GM18861 (cell line): ENCODE measurements at regions not wholly inside any gene's neighbourhood (a gene's known extent, or its start where the extent isn't known, plus 50 kb on each side); places are given as distances from the start of the nearest gene placed in this dataset.

ENCODE experiments used
- ATAC-seq: cut with Tn5 transposase; IDR thresholded peaks from one replicate; pipeline ENCODE4 v1.9.1; 2021; ENCODE audit not compliant: unreplicated experiment

DNA sequence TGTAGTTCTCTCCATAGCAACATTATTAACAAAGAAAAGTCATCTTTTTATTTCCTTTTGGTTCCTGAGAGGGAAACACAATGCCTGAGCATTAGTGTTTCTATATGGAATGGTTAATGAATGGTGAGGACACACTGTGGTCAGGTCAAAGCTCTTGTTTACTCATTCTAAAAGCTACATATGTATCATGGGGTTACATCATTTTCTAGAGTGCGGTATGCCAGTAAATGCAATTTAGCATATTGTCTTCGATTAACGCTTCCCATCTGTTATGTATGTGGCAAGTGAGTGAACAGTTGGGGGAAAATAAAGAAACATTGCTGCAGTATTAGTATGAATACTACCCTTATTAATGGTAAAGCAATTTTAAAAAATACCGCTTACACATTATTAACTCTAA, 1152.2 kb upstream of the SPRY2 start:
- ATAC-seq = peak; percentile 76

DNA sequence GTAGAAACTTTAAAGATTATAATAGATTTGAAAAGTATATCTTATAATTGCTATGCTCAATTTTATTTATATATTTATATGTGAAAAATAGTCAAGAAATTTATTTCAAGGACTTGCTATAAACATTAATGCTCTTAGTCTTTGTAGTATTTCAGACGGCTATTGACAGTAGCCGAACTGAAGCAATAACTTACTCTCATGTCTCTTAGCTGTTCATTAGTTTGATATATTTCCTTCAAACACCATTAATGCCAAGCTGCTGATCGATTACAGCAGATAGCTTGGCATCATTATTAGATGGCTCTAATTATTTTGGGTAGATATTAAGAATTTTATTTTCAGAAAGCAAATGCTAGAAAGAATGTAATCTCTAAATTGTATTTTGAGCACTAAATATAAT, 1151.5 kb upstream of the SPRY2 start:
- no peak for ATAC-seq

DNA sequence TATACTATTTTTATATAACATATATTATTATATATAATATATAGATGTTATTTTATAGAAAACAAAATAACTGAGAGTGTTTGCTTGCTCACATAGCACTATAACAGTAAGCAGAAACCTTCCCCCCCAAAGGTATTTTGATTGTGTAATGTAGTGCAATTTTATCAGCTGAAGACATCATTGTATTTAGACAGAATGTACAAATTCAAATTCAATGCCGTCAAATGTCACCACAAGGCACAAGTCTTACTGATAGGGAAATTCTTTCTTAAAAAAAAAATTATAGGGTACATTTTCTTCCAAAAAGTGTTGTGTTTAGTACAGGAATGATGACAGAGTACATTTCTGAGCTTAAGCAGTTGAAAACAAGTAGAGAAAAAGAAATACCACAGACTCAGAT, 1147.1 kb upstream of the SPRY2 start:
- ATAC-seq = no peak

DNA sequence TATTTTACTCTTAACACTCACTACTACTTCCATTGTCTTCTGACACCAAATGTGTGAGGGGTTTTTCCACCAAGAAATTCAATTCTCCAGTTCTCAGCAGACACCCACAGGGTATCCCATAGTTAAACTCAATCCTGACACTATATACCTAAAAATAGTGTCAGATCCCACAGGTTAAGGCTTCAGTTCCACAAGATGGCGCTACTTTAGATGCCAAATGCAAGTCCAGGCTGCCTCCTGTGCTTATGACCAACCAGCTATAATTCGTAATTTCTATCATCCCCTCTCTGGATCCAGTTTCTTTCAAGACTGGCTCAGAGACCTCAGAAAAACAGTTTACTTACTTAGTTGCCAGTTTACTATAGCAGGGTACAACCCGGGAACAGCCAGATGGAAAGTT, 1146.2 kb upstream of the SPRY2 start:
- ATAC-seq = no peak

DNA sequence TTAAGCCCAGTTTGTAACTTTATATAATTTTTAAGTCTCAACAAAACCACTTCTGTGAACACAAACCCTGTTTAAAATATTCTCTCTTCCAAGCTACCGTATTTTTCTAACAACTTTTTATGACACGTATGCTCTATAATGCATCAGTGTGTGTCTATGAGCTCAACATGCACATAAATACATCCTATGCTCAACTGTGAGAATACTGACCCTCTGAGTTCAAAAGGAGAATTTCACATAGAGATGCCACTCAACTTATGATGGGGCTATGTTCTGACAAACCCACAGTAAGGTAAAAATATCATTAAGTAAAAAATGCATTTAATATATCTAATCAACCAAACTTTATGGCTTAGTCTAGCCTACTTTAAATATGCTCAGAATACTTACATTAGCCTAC, 1139.7 kb upstream of the SPRY2 start:
- peak; percentile 83 for ATAC-seq

DNA sequence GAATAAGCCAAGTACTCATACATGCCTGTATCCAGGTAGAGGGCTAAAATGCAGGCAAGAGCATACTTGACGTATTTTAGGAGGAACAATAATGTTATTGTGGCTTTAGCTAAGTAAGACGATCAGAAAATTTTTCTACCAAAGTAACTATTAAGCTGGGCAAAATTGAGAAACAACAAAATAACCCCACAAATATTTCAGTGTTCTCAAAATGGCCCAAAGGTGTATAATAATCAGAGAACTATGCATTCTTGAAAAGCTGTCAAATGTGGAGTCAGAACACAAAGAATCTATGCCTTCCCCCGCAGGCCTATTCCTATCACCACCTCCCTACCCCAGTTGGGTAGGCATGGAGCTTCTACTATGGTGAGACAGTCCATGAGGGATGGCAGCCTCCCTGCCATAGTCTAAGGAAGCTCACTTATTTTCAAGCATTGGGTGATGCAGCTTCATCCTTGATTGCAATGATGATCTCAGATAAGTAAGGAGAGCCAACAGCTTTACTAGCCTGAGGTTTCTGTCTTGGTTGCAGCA, 1132.5 kb upstream of the SPRY2 start:
- no peak for ATAC-seq

DNA sequence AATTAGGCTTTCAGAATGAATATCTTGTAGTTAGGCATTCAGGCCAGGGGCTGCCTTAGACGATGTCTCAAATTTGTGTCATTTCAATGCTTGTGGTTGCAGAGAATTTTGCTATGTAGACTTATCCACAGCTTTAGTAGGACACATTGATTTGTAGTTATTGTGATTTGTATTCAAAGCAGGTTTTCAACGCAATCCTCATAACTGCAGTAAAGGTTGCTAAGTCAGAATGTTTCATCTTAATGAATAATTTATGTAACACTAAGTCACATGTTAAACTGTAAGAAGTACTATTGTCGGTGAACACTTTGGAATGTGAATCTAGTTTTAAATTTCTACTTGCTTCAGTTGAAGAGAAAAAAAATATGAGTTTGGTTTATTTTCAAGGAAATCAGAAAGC, 1117.2 kb upstream of the SPRY2 start:
- ATAC-seq = no peak

DNA sequence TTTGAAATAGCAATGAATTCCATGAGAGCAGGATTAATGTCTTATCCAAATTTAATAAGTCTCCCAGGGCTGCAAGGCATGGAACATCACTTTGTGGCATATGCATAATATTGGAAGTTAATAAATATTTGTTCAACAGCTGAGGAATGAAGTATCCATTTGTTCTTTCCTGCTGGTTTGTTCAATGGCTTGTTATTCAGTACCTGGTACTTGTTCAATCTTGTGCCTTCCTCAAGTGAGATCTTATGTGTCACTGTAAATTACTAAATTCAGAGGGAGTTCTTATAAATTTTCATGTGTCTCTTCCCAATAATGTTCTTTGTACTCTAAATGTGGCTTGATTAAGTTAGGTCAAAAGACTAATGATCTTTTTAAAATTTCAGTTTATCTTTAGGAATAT, 1105.5 kb upstream of the SPRY2 start:
- no peak for ATAC-seq

DNA sequence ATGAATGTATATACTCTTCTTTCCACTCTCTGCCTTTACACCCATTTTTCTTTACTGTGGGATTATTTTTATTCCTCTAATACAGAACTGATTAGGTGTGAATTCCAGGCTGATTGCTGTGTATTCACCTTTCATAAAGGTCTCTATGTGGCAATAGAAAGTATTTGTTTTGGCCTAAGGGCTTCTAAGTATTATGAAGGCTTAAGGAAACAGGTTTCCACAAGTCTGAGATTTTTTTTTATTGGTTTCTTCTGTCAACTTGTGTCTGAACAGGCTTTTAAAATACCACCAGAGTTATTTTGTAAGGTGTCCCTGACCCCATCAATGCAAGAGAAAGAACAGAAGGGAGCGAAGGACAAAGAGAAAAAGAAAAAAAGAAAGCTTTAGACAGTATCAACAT, 1102.0 kb upstream of the SPRY2 start:
- ATAC-seq = no peak

DNA sequence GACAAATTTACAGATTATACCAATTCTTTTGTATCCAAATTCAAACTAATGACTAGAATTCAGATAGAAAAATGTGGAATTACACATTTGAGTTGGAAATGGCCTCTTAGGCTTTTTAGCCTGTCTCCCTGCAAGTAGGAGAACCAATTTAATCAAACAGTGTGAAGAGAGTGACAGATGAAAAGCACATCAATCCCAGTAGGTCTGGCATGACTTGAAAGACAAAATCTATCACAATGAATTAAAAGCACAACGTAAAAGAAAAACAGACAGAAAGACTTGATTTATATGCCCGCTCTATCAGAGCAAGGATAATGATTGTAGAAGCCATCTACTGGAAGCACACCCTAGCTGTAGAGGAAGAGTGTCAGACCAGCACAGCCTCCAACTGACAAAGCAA, 1084.4 kb upstream of the SPRY2 start:
- no peak for ATAC-seq

DNA sequence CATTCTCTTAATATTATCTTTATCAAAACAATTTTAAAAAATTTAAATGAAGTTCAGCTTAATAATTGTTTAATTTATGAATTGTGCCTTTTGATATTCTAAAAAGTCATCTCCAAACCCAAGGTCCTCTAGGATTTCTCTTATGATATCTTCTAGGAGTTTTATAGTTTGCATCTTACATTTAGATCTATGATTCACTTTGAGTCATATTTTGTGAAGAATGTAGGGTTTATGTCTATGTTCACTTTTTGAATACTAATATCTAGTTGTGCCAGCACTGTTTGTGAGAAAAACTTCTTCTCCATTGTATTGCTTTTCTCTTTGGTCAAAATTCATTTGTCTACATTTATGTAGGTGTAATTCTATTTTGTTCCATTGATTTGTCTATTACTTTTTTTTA, 1068.4 kb upstream of the SPRY2 start:
- no peak for ATAC-seq

DNA sequence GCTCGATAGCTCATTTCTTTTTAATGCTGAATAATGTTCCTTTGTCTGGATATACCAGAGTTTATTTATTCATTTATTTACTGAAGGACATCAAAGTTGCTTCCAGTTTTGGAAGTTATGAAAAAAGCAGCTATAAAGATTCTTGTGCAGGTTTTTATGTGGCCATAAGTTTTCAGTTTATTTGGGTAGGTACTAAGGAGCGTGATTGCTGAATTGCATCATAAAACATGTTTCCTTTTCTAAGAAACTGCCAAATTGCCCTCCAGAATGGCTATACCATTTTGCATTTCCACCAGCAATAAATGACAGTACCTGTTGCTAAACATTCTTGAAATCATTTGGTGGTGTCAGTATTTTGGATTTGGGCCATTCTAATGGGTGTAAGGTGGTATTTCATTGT, 1067.7 kb upstream of the SPRY2 start:
- no peak for ATAC-seq

DNA sequence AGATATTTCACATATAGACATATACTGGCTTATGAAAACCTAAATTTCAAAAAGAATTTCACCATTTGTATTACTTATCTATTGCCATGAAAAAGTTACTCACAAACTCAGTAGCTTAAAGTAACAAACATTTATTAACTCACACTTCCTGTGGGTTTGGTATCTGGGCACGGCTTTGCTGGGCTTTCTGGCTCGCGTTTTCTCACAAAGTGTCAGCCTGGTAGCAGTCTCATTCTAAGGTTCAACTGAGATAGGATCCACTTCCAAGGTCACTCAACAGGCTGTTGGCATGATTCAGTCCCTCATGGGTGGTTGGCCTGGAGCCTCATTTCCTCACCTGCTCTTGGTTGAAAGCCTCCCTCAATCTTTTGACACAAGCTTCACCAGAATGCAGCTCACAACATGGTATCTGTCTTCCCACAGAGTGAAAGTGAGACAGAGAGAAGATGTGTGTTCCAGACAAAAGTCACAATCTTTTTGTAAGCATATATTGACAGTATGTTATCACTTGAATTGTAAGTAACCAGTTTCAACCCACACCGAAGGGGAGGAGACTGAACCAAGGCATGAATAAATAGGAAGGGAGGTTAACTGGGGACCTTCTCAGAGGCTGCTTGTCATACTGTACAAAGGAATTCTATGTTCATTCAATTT, 1065.8 kb upstream of the SPRY2 start:
- ATAC-seq = peak; percentile 87

DNA sequence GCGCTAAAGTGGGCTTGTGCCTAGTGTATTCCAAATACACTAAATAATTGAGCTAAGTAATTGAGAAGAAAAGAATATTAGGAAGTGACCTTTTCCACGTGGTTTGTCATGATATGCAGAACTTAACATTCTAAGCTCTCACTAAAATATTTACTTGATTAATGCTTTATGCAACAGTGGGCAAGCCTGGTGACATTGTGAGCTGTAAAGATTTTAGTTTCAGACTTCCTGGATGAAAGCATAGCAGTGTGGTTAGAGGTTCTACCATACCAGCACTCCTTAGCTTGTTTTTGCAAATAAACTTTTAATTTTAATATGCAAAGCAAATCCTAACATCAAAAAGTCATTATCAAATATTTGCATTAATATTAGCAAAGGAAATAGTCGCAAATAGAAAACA, 1065.1 kb upstream of the SPRY2 start:
- peak; percentile 30 for ATAC-seq

DNA sequence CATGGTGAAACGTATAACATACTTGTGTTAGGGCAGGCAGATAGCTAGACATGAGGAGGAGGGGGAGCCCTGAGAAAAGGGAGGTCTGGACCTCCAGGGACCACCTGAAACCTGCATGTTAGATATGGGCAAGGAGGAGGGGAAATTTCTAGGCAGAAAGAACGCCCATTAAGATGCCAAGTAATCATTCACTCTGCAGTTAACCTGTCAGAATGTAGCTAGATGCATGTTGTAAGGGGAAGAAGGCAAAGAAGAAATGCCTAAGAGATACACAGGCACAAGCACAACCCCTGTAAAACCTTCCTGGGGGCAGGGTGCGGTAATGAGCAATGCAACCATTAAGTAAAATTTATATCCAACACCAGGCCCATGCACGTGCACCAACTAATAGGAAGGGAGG, 1055.3 kb upstream of the SPRY2 start:
- no peak for ATAC-seq

DNA sequence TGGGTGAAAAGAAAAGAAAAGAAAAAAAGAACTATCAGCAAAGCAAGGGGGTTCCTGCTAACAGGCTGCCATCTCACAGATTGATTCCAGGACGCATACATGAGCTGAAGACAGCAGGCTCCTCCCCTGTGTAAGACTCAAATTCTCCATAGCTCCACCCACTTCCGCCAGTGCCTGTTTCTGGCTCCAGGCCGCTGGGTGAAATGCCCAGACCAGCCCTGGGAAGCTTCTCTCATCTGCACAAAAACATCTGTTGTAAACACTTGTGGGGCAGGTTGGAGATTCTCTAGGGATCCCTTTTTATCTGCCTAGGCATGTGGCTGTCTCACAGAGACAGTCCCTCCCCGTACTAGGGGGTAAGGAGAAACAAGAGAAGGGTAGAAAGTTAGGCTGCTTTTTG, 1054.4 kb upstream of the SPRY2 start:
- no peak for ATAC-seq

DNA sequence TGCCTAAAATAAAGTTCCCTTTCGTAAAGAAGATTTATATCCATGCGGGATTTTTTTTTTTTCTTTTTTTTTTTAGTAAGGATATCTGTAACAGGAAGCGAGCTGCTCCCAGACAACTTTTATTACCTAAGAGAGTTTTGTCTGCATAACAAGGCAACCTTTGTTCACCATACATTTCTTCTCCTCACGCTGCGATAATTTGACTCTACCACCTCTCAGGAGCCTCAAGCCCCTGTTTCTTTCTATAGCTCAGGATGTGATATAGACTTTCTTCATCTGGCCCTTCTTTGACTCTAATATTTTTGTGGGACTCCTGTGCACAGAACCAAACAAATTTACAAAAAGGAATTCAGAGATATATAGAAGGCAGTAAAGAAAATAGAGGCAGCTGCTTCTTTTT, 1053.7 kb upstream of the SPRY2 start:
- ATAC-seq = no peak

DNA sequence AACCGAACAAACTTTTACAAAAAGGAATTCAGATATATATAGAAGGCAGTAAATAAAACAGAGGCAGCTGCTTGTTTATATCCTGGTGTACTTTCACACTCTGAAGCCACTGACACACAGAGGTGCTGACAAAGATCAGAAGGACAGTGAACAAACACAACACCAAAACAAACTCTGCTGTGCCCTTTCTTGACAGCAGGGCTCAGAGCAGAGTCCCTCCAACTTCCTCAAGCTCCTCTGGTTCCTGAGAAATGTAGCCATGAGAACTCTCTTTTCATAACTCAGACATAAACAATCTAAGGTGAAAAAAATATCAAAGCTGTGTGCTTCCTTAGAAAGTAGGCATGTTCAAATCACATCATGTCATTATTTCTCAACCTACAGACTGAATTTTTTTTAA, 1052.8 kb upstream of the SPRY2 start:
- ATAC-seq = peak; percentile 73

DNA sequence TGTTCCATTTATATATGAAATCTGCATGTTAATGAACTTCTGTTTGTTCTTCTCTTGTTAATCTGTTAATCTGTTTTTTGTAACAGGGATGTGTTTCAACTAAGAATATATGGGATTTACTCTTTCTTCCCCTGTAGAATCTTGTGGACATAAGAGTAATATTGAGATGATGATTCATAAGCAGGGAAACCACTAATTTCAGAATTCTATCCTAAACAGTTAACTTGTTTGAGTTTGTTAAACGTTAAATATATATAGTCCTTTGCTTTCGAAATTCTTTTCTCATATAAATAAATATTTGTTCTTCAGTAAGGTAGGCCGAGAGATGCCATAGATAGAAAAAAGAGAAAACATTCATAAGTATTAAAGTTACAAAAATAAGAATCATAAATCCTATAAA, 1052.2 kb upstream of the SPRY2 start:
- no peak for ATAC-seq

DNA sequence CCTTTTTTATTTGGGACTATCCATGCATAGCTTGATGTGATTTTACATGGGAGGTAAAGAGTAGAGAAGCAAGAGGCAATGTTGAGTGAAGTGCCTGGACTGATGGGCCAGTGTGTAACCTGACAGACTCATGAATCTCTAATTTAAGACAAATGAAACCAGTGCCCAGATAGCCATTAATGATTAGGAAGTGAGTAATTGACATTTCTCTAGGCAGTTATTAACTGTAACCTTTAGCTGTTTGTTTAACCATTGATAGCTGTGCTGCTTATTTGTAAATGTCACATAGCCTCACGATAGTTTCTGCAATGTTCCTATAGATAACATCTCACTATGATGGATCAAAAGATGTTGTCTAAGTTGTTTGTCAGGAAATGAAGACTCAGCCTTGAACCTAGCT, 1047.5 kb upstream of the SPRY2 start:
- peak; percentile 76 for ATAC-seq

DNA sequence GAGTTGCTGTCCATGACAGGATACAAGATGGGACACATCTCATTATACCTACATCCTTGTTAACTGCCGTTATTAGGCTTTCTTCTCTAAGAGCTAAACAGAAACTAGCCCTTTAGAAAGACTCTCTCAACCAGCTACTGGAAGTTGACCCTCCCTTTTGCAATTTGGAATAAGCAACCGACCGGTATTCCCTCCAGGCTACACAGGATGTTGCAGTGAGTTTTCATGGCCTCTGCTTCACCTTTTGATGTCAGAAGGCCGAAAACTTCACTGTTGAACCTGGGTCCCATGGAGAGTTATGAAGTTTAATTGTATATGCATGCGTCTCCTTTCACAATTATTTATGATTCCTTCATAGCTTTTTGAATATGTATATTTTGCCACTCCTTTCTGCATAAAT, 1042.5 kb upstream of the SPRY2 start:
- ATAC-seq = no peak

DNA sequence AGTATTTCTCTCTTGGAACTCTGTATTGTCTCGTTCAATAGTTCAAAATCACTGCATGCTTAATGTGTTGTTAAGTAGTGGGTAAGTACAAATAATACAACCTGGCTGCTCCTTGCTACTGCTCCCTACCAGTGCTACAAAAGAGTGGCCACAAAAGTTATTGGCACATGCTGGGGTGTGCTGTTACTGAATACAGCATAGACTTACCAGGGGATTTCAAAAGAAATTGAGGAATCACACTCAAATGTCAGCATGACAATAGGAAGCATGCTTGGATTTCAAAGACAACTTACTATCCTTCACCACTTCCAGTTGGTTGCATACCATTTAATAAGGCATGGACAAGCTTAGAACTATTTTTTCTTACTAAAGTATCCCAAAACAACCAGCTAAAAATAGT, 1041.3 kb upstream of the SPRY2 start:
- ATAC-seq = no peak

DNA sequence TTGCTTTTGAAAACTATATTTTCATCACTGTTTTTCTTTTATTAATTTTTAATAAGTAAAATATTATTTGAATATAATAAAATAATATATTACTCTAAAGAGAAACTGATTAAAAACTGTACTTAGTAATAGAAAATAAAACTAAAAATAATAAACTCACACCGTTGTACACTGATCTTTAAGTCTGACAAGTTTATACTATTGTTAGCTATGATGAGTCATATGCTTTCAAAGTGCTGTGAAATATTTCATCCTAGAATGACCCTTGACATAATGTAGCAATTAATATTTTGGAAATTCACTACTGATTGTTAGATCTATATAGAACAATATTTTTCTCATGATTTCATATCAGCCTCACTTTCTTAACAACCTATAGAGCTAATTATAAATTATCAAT, 1040.6 kb upstream of the SPRY2 start:
- ATAC-seq = peak; percentile 51
